HCT116 (cell line): ENCODE measurements at regions not wholly inside any gene's neighbourhood (a gene's known extent, or its start where the extent isn't known, plus 50 kb on each side); places are given as distances from the start of the nearest gene placed in this dataset.

Experiments
- EGR1 ChIP-seq: IDR thresholded peaks from 2 replicates; pipeline ENCODE4 v1.6.1; 2012; ENCODE audit warnings: low read depth
- ELF1 ChIP-seq: IDR thresholded peaks from 2 replicates; pipeline ENCODE4 v1.6.1; 2012; ENCODE audit warnings: low read depth, borderline replicate concordance
- EZH2 ChIP-seq: fragments of 200-600 bp; sonication (generic); IDR thresholded peaks from 2 replicates; pipeline ENCODE4 v1.6.1; 2017; ENCODE audit warnings: antibody characterized with exemption, mixed run types
- POLR2A ChIP-seq: IDR thresholded peaks from 2 replicates; pipeline ENCODE4 v1.7.0; 2011; ENCODE audit warnings: borderline replicate concordance; ENCODE audit not compliant: insufficient read depth, insufficient read length; ENCODE audit errors: extremely low read depth
- POLR2AphosphoS5 ChIP-seq: IDR thresholded peaks from 2 replicates; pipeline ENCODE4 v1.6.1; 2011; ENCODE audit warnings: mild to moderate bottlenecking, low read depth, low read length, moderate library complexity
- SIN3A ChIP-seq: IDR thresholded peaks from 2 replicates; pipeline ENCODE4 v1.6.1; 2012; ENCODE audit warnings: low read depth
- SP1 ChIP-seq: IDR thresholded peaks from 2 replicates; pipeline ENCODE4 v1.6.1; 2012; ENCODE audit warnings: low read depth
- ZFX ChIP-seq: fragments of 450-650 bp; IDR thresholded peaks from 2 replicates; pipeline ENCODE4 v1.6.1; 2017
- TF ChIP-seq, protein P1 (sequence below), 3 experiments: fragments of 200-600 bp in 1 of 3; sonication (generic) in 1 of 3; IDR thresholded peaks in 2 of 3; conservative IDR thresholded peaks in 1 of 3; 2 replicates each; pipeline ENCODE4 v1.5.1; 2012 to 2017; ENCODE audit warnings: low read depth in 2 of 3, low read length in 2 of 3, antibody characterized with exemption in 1 of 3, borderline replicate concordance in 1 of 3, control low read depth in 1 of 3, mild to moderate bottlenecking in 1 of 3, mixed read lengths in 1 of 3, mixed run types in 1 of 3, moderate library complexity in 1 of 3; ENCODE audit not compliant: insufficient read depth in 1 of 3
- TF ChIP-seq, protein P2 (sequence below): IDR thresholded peaks from 2 replicates; pipeline ENCODE4 v1.6.1; 2012; ENCODE audit warnings: low read depth

DNA sequence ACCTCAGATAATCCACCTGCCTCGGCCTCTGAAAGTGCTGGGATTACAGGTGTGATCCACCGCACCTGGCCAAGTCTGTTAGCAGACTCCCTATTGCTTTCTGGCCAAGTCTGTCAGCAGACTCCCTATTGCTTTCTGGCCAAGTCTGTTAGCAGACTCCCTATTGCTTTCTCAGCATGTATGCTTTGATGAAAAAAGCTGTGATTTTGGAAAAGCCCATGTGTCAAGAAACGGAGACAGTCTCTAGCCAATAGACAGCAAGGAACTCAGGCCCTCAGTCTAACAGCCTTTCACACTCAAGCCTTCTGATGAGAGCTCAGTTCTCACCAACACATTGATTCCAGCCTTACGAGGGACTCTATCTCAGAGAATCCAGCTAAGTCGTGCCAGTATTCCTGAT lies 158.8 kb upstream of the KRR1 start:
- TF ChIP-seq POLR2AphosphoS5: no peak
- TF ChIP-seq POLR2A: no peak
- TF ChIP-seq EGR1: no peak
- TF ChIP-seq ZFX: no peak
- TF ChIP-seq, protein P1, sequence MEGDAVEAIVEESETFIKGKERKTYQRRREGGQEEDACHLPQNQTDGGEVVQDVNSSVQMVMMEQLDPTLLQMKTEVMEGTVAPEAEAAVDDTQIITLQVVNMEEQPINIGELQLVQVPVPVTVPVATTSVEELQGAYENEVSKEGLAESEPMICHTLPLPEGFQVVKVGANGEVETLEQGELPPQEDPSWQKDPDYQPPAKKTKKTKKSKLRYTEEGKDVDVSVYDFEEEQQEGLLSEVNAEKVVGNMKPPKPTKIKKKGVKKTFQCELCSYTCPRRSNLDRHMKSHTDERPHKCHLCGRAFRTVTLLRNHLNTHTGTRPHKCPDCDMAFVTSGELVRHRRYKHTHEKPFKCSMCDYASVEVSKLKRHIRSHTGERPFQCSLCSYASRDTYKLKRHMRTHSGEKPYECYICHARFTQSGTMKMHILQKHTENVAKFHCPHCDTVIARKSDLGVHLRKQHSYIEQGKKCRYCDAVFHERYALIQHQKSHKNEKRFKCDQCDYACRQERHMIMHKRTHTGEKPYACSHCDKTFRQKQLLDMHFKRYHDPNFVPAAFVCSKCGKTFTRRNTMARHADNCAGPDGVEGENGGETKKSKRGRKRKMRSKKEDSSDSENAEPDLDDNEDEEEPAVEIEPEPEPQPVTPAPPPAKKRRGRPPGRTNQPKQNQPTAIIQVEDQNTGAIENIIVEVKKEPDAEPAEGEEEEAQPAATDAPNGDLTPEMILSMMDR (IDR thresholded peaks at IDR 0.05 in 2 of 3, conservative IDR thresholded peaks at IDR 0.05 in 1 of 3; ENCODE audit: borderline replicate concordance in 1 of 3, insufficient read depth in 1 of 3, low read depth in 2 of 3, low read length in 2 of 3): no peak
- TF ChIP-seq SP1: no peak
- no peak for TF ChIP-seq SIN3A
- TF ChIP-seq, protein P2, sequence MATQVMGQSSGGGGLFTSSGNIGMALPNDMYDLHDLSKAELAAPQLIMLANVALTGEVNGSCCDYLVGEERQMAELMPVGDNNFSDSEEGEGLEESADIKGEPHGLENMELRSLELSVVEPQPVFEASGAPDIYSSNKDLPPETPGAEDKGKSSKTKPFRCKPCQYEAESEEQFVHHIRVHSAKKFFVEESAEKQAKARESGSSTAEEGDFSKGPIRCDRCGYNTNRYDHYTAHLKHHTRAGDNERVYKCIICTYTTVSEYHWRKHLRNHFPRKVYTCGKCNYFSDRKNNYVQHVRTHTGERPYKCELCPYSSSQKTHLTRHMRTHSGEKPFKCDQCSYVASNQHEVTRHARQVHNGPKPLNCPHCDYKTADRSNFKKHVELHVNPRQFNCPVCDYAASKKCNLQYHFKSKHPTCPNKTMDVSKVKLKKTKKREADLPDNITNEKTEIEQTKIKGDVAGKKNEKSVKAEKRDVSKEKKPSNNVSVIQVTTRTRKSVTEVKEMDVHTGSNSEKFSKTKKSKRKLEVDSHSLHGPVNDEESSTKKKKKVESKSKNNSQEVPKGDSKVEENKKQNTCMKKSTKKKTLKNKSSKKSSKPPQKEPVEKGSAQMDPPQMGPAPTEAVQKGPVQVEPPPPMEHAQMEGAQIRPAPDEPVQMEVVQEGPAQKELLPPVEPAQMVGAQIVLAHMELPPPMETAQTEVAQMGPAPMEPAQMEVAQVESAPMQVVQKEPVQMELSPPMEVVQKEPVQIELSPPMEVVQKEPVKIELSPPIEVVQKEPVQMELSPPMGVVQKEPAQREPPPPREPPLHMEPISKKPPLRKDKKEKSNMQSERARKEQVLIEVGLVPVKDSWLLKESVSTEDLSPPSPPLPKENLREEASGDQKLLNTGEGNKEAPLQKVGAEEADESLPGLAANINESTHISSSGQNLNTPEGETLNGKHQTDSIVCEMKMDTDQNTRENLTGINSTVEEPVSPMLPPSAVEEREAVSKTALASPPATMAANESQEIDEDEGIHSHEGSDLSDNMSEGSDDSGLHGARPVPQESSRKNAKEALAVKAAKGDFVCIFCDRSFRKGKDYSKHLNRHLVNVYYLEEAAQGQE: no peak
- no peak for TF ChIP-seq ELF1
- no peak for TF ChIP-seq EZH2
